A549 (cell line): ENCODE measurements at regions not wholly inside any gene's neighbourhood (a gene's known extent, or its start where the extent isn't known, plus 50 kb on each side); places are given as distances from the start of the nearest gene placed in this dataset.

Experiments used
- CEBPB ChIP-seq, 2 experiments: fragments of >200 bp in 1 of 2; sonication (Bioruptor Twin) in 1 of 2; formaldehyde crosslinking in 1 of 2; IDR thresholded peaks; 2 replicates each; pipeline ENCODE4 v1.6.1; 2012 to 2016
- POLR2A ChIP-seq: IDR thresholded peaks from 2 replicates; pipeline ENCODE4 v1.6.1; 2012; ENCODE audit warnings: mild to moderate bottlenecking, low read length

DNA sequence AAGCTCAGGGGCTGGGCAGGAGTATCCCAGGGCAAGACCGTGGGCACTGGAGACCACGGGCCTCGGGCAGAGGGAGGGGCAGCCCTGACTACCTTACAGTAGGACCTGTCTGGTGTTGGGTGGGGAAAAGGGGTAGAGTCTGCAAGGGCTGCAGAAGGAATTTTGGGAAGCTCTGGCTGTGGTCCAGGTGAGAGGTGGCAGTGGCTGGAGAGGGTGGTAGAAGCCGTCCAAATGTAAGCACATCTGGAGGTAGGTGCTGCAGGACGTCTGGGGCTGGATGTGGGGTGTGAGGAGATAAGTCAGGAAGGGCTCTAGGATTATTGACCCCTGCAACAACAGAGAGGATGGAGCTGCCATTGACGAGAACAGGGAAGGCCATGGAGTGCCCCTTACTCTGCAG lies 486.7 kb downstream of the EIPR1 start:
- TF ChIP-seq POLR2A (no peak), CEBPB (IDR thresholded peaks at IDR 0.05) (no peak)
